SH-SY5Y (cell line): ENCODE measurements at regions not wholly inside any gene's neighbourhood (a gene's known extent, or its start where the extent isn't known, plus 50 kb on each side); places are given as distances from the start of the nearest gene placed in this dataset.

Source experiments
- GATA2 ChIP-seq: IDR thresholded peaks from 2 replicates; pipeline ENCODE4 v1.6.1; 2011; ENCODE audit warnings: mild to moderate bottlenecking, low read depth, low read length
- GATA3 ChIP-seq: IDR thresholded peaks from 2 replicates; pipeline ENCODE4 v1.6.1; 2011; ENCODE audit warnings: low read depth, mild to moderate bottlenecking, low read length, moderate library complexity

- TF ChIP-seq GATA2 (no peak), GATA3 (no peak)
Observed at GRCh38 chr21:28779914-28780313, 212.8 kb downstream of the LTN1 start.

GRCh38 chr21:28776251-28776650 lies 216.4 kb downstream of the LTN1 start:
- TF ChIP-seq GATA3 (no peak), GATA2 (no peak)

- TF ChIP-seq GATA2 (no peak), GATA3 (no peak)
Observed at GRCh38 chr21:28775071-28775470, 217.6 kb downstream of the LTN1 start.

GRCh38 chr21:28773036-28773435 lies 219.6 kb downstream of the LTN1 start:
- no peak for TF ChIP-seq GATA3
- no peak for TF ChIP-seq GATA2

- no peak for TF ChIP-seq GATA3
- no peak for TF ChIP-seq GATA2
Observed at GRCh38 chr21:28771790-28772501, 220.7 kb downstream of the LTN1 start.

GRCh38 chr21:28770867-28771661 lies 221.6 kb downstream of the LTN1 start:
- TF ChIP-seq GATA2 (no peak), GATA3 (no peak)

GRCh38 chr21:28769683-28770082 lies 223.0 kb downstream of the LTN1 start:
- TF ChIP-seq GATA3, result no peak
- no peak for TF ChIP-seq GATA2

GRCh38 chr21:28768753-28769152 lies 223.9 kb downstream of the LTN1 start:
- TF ChIP-seq GATA3 (no peak), GATA2 (no peak)

- TF ChIP-seq GATA2 (no peak), GATA3 (no peak)
Observed at GRCh38 chr21:28767523-28767922, 225.2 kb downstream of the LTN1 start.

- TF ChIP-seq GATA3 (no peak), GATA2 (no peak)
Observed at GRCh38 chr21:28763809-28764418, 228.8 kb downstream of the LTN1 start.

- TF ChIP-seq GATA2, result no peak
- no peak for TF ChIP-seq GATA3
Observed at GRCh38 chr21:28762357-28762735, 230.3 kb downstream of the LTN1 start.

- TF ChIP-seq GATA3 (no peak), GATA2 (no peak)
Observed at GRCh38 chr21:28761674-28762356, 230.9 kb downstream of the LTN1 start.

GRCh38 chr21:28758883-28759242 lies 233.8 kb downstream of the LTN1 start:
- TF ChIP-seq GATA2 (no peak), GATA3 (no peak)
